ENCODE measurements at regions not wholly inside any gene's neighbourhood (a gene's known extent, or its start where the extent isn't known, plus 50 kb on each side); places are given as distances from the start of the nearest gene placed in this dataset.

DNA sequence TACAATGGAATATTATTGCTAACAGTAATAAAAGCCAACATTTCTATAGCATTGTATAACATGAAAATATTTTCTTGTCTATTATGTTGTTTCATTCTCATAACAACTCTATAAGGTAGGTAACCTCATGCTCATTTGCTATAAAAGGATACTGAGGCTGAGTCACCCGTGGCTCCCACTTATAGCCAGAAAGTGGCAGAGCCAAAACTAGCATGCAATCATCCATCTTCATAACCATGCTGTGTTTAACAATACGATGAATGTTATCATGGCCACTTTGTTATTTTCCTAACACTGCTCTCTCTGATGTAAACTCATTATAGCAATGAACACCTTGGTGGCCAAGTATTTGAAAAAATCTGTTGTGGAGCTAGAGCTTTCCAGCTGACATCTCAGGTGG lies 80.8 kb upstream of the JUN start:
- Mint-ChIP-seq H3K9me3 (ENCODE audit: unreplicated experiment) (peaks cover 2% of the 10 kb centered on the region), H3K27me3 (ENCODE audit: low read depth, unreplicated experiment) (peaks cover 2% of the 10 kb centered on the region), H3K4me1 (ENCODE audit: low read depth, unreplicated experiment) (peaks cover 6% of the 10 kb centered on the region), H3K27ac (ENCODE audit: unreplicated experiment) (no peak overlapping the region), H3K36me3 (ENCODE audit: low read depth, unreplicated experiment) (no peaks in the 10 kb centered on the region), H3K4me3 (ENCODE audit: unreplicated experiment) (no peak overlapping the region)
- Histone ChIP-seq H3K27ac (ENCODE audit: low read depth, low read length) (no peak overlapping the region), H3K9ac (ENCODE audit: low read length) (no peak overlapping the region), H3K36me3 (ENCODE audit: insufficient read depth, low read length) (no peaks in the 10 kb centered on the region), H3K4me1 (ENCODE audit: insufficient read depth, low read length) (no peaks in the 10 kb centered on the region), H2AFZ (ENCODE audit: low read depth, low read length) (no peak overlapping the region), H3K9me3 (ENCODE audit: insufficient read depth, low read depth, low read length) (no peaks in the 10 kb centered on the region), H3K4me3 (ENCODE audit: insufficient read depth, low read depth, low read length) (no peak overlapping the region), H3K79me2 (ENCODE audit: insufficient read depth, low read length) (no peaks in the 10 kb centered on the region), H3K27me3 (ENCODE audit: insufficient read depth, low read length) (no peaks in the 10 kb centered on the region), H4K20me1 (ENCODE audit: insufficient read depth, low read length) (no peaks in the 10 kb centered on the region), H3K4me2 (ENCODE audit: low read length) (no peak overlapping the region)
- TF ChIP-seq, protein P1, sequence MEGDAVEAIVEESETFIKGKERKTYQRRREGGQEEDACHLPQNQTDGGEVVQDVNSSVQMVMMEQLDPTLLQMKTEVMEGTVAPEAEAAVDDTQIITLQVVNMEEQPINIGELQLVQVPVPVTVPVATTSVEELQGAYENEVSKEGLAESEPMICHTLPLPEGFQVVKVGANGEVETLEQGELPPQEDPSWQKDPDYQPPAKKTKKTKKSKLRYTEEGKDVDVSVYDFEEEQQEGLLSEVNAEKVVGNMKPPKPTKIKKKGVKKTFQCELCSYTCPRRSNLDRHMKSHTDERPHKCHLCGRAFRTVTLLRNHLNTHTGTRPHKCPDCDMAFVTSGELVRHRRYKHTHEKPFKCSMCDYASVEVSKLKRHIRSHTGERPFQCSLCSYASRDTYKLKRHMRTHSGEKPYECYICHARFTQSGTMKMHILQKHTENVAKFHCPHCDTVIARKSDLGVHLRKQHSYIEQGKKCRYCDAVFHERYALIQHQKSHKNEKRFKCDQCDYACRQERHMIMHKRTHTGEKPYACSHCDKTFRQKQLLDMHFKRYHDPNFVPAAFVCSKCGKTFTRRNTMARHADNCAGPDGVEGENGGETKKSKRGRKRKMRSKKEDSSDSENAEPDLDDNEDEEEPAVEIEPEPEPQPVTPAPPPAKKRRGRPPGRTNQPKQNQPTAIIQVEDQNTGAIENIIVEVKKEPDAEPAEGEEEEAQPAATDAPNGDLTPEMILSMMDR (IDR thresholded peaks at IDR 0.05; ENCODE audit: insufficient read depth, low read depth, low read length): no peak
- TF ChIP-seq EZH2 (IDR thresholded peaks at IDR 0.05; ENCODE audit: insufficient read depth, low read length): no peak
- FAIRE-seq (no peak), DNase-seq (ENCODE audit: low read depth) (peak; percentile 50)

DNA sequence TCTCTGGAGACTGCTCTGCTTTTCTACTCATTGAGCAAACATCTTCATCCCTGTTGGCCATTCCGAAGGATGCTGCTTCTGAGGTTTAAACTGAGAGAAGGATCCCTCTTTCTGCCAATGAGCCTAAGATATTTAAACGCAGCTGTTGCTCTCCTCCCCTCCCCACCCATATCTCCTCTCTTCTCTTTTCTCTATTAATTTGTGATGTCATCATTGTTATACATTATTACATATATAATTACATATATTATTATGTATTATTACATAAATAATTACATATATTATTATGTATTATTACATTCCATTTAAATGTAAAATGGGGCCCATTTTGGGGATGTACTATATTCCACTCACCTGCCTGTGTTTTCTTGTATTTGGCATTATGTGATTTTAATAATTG lies 82.7 kb upstream of the JUN start:
- no peak overlapping the region for H3K27ac ChIP-seq (ENCODE audit: low read depth, low read length)
- H3K4me2 ChIP-seq (ENCODE audit: low read length): no peak overlapping the region
- H3K36me3 ChIP-seq (ENCODE audit: insufficient read depth, low read length): no peaks in the 10 kb centered on the region
- H3K4me1 ChIP-seq (ENCODE audit: insufficient read depth, low read length): no peaks in the 10 kb centered on the region
- H3K79me2 ChIP-seq (ENCODE audit: insufficient read depth, low read length): no peaks in the 10 kb centered on the region
- Mint-ChIP-seq H3K4me1 (ENCODE audit: low read depth, unreplicated experiment) (peaks cover 3% of the 10 kb centered on the region), H3K4me3 (ENCODE audit: unreplicated experiment) (no peak overlapping the region), H3K27me3 (ENCODE audit: low read depth, unreplicated experiment) (no peaks in the 10 kb centered on the region), H3K27ac (ENCODE audit: unreplicated experiment) (no peak overlapping the region), H3K9me3 (ENCODE audit: unreplicated experiment) (no peaks in the 10 kb centered on the region), H3K36me3 (ENCODE audit: low read depth, unreplicated experiment) (no peaks in the 10 kb centered on the region)
- no peak overlapping the region for H2AFZ ChIP-seq (ENCODE audit: low read depth, low read length)
- no peaks in the 10 kb centered on the region for H4K20me1 ChIP-seq (ENCODE audit: insufficient read depth, low read length)
- no peaks in the 10 kb centered on the region for H3K9me3 ChIP-seq (ENCODE audit: insufficient read depth, low read depth, low read length)
- TF ChIP-seq, protein P1 (IDR thresholded peaks at IDR 0.05; ENCODE audit: insufficient read depth, low read depth, low read length): no peak
- TF ChIP-seq EZH2 (IDR thresholded peaks at IDR 0.05; ENCODE audit: insufficient read depth, low read length): no peak
- no peaks in the 10 kb centered on the region for H3K27me3 ChIP-seq (ENCODE audit: insufficient read depth, low read length)
- no peak for DNase-seq (ENCODE audit: low read depth)
- H3K4me3 ChIP-seq (ENCODE audit: insufficient read depth, low read depth, low read length): no peak overlapping the region
- H3K9ac ChIP-seq (ENCODE audit: low read length): no peak overlapping the region
- no peak for FAIRE-seq

DNA sequence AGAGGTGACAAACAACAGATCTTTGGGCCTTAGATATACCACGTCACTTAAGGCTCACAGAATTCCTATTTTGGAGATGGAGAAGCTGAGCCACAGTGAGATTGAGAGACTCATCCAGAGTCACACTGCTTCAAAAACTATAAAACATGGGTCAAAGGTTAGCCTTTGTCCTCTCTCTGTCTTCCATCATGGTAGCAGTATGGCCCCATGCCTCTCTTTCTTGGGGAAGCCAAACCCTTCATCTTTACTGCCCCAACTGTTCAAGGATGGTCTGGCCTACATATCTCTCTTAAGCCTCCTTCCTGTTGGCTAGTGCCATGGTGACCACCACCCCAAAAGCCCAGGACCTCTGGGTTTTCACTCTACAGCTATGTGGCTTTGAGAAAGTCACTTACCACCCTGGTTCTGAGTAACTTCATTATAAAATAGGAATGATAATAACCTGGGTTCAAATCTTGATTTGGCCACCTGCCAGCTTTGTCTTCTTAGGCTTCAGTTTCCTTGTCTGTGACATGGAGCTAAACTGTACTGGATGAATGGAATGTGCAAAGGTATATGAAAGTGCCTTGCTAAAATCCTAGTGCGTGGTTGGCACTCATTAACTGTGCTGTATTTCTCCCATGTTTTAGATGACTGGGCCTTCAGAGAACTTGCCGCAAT lies 85.9 kb upstream of the JUN start:
- Histone ChIP-seq H3K36me3 (ENCODE audit: insufficient read depth, low read length) (no peaks in the 10 kb centered on the region), H2AFZ (ENCODE audit: low read depth, low read length) (no peak overlapping the region), H3K9me3 (ENCODE audit: insufficient read depth, low read depth, low read length) (no peaks in the 10 kb centered on the region), H3K9ac (ENCODE audit: low read length) (no peak overlapping the region), H3K79me2 (ENCODE audit: insufficient read depth, low read length) (no peaks in the 10 kb centered on the region), H3K27ac (ENCODE audit: low read depth, low read length) (no peak overlapping the region), H4K20me1 (ENCODE audit: insufficient read depth, low read length) (no peaks in the 10 kb centered on the region), H3K4me3 (ENCODE audit: insufficient read depth, low read depth, low read length) (no peak overlapping the region), H3K4me2 (ENCODE audit: low read length) (no peak overlapping the region), H3K4me1 (ENCODE audit: insufficient read depth, low read length) (peaks cover 4% of the 10 kb centered on the region), H3K27me3 (ENCODE audit: insufficient read depth, low read length) (no peaks in the 10 kb centered on the region)
- Mint-ChIP-seq H3K27me3 (ENCODE audit: low read depth, unreplicated experiment) (no peaks in the 10 kb centered on the region), H3K9me3 (ENCODE audit: unreplicated experiment) (peaks cover 2% of the 10 kb centered on the region), H3K36me3 (ENCODE audit: low read depth, unreplicated experiment) (no peaks in the 10 kb centered on the region), H3K4me1 (ENCODE audit: low read depth, unreplicated experiment) (peaks cover 4% of the 10 kb centered on the region), H3K4me3 (ENCODE audit: unreplicated experiment) (no peak overlapping the region), H3K27ac (ENCODE audit: unreplicated experiment) (no peak overlapping the region)
- TF ChIP-seq, protein P1 (IDR thresholded peaks at IDR 0.05; ENCODE audit: insufficient read depth, low read depth, low read length): no peak
- TF ChIP-seq EZH2 (IDR thresholded peaks at IDR 0.05; ENCODE audit: insufficient read depth, low read length): no peak
- no peak for DNase-seq (ENCODE audit: low read depth)
- no peak for FAIRE-seq

Measured in astrocyte (in vitro differentiated cells and primary cell).